GM18873 (cell line): ENCODE measurements at regions not wholly inside any gene's neighbourhood (a gene's known extent, or its start where the extent isn't known, plus 50 kb on each side); places are given as distances from the start of the nearest gene placed in this dataset.
"Not testable (repeated sequence)": the region's sequence is repeated elsewhere in the genome, so short reads cannot be mapped to it uniquely, and the experiment has no call there.

Source experiments
- ATAC-seq: cut with Tn5 transposase; IDR thresholded peaks from one replicate; pipeline ENCODE4 v1.9.1; 2021; ENCODE audit warnings: mild to moderate bottlenecking, moderate library complexity, moderate number of reproducible peaks; ENCODE audit not compliant: unreplicated experiment, low FRiP score

GRCh38 chr1:56137521-56138505, 441.6 kb downstream of the PLPP3 start:
- ATAC-seq: no peak

DNA sequence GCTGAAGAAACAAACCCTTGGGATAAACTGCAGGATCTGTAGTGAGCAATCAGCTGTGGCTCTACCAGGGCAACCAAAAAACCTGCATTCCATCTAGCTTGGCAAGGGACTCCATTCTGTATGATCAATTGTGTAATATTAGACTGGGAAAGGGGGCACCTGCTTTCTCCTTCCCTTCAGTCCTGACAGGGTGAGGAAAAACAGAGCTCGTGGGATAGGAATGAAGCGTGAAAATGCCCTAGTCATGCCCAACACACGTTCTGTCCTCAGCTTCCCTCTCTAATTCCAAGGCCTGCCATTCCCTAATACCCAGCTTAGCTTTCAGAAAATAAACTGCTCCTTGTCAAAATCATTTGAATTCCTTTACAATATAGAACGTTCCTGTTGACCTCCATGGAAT, 442.3 kb downstream of the PLPP3 start:
- no peak for ATAC-seq

DNA sequence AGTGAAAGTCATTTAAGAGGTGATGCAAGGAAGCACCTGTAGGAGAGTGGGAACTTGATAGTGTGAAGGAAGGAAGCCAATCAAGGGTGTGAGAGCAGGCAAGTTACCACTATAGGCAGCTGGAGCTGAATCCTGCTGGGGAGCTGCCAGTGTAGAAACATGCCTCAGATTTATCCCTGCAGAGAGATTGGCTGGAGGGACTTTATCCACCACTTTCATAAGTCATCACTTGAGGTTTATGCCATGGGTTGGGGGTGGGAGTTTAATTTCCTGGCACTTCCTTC, 443.6 kb downstream of the PLPP3 start:
- no peak for ATAC-seq

- no peak for ATAC-seq
These were observed 444.1 kb downstream of the PLPP3 start for GRCh38 chr1:56135069-56135863.

DNA sequence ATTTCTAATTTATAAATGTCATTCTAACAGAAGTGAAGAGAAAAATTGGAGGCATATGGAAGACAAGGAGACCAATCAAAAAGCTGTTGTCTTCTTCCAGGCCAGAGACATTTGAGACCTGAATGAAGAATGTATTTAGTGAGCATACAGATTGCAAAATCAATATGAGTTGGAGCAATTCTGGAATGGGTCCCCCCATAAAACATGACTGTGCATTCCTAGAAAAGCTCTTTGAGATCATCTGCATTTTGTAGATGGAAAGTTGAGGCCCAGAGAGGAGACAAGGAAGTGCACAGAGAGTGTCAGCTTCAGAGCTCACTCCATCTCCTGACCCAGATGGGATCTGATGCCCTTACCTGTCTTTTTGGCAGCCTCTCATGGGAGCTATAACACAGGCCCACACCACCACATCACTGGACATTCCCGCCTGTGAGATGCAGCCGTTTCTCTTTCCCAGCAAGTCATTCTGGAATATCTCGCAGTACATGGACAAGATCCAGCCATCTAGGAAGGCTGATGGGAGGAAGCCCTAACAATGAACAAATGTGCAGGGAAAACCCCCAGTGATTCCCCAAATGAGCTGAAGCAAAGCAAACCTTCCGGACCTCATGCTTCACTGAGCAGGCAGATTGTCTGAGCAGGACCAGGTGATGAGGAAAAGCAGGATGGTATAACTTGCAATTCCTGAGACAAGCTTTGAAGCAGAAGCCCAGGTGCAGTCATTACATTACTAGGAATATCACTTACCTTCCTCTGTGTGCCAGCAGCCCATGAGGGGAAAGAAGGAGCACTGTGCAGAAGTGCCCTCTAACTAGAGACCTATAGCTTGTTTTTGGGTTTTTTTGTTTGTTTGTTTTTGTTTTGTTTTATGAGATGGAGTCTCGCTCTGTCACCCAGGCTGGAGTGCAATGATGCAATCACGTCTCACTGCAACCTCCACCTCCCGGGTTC, 445.6 kb downstream of the PLPP3 start:
- ATAC-seq: peak; percentile 42

DNA sequence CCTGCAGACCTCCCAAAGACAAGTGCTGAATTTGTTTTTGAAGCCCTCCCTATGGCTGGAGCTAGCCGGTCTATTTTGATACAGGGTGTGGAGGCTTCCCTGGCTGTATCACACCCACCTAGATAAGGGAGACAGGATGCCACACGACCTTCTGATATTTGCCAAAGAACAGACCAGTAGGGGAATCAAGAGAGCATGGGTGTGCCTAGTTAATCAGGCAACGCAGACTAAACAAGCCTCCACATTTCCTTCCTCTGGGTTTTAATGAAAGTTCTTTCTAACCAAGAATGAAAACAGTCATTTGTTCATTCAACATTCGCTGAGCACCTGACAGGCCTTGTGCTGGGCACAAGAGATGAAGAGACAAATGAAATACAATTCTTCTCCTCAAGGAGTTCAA, 446.8 kb downstream of the PLPP3 start:
- ATAC-seq: no peak

DNA sequence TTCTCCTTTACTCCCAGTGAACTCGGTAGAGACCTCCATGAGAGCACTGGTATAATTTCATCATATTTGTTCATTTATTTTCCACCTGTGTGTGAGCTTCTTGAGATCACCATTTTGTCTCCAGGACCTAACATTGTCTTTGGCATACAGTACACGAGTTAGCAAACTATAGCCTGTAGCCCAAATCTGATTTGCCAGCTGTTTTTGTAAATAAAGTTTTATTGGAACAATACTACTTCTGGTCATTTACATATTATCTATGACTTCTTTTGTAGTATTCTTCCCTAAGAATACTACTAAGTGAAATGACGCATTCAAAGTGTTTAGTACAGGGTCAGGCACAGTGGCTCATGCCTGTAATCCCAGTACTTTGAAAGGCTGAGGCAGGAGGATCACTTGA, 449.5 kb downstream of the PLPP3 start:
- no peak for ATAC-seq

GRCh38 chr1:56125316-56125715, 454.0 kb downstream of the PLPP3 start:
- ATAC-seq: no peak

DNA sequence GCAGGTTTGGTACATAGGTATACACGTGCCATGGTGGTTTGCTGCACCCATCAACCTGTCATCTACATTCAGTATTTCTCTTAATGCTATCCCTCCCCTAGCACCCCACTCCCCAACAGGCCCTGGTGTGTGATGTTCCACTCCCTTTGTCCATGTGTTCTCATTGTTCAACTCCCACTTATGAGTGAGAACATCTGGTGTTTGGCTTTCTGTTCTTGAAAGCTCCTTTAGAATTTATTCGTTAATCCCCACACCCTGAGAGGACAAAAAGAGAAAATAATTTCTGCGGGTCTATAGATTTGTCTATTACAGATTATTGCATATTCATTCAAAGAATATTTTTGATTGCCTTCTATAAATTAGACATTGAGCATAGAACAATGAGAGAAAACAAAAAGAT, 455.5 kb downstream of the PLPP3 start:
- ATAC-seq: no peak

- ATAC-seq: no peak
These were observed 455.9 kb downstream of the PLPP3 start for GRCh38 chr1:56123421-56123820.

DNA sequence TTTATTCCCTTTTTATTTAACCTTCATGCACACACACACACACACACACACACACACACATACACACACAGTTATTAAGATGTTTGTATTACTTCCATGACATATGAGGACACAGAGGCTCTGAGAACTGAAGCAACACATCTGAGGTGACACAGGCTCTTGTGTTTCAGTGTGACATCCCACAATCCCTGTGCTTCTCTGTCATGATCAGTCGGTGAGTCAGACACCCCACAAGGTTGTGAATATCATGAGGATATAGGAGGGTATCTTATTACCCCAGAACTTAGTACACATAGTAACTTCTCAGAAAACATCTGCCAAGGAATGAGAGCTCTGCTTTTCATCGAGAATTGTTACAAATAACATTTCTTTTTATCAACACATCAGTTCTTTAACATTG, 459.3 kb downstream of the PLPP3 start:
- no peak for ATAC-seq

DNA sequence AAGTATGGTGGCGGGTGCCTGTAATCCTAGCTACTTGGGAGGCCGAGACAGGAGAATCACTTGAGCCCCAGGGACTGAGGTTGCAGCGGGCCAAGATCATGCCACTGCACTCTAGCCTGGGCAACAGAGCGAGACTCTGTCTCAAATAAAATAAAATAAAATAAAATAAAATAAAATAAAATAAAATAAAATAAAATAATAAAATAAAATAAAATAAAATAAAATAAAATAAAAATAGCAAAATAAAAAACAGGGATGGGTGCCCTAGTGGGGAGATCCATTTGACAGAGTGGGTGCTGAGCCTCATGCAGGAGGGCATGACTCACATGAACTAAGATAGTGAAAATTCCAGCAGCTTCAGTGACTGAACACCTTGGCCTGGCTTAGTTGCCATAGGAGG, 460.7 kb downstream of the PLPP3 start:
- not testable (repeated sequence) for ATAC-seq

DNA sequence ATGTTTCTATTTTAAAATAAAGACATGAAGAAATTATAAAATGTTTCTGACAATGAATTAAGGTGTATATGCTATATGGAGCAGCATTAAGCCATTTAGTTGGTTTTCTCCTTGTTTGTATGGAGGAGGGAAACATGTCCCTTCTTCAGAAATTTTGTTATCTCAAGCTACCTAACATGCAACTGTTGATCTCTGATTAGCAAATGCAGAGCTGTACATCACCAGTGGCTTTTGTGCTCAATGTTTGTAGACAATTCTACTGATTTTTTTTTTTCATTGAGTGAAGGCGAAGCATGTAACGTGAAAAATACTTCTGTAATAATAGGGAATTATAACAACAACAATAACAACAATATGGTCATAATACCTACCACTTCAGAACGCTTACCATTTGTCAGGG, 463.7 kb downstream of the PLPP3 start:
- no peak for ATAC-seq

DNA sequence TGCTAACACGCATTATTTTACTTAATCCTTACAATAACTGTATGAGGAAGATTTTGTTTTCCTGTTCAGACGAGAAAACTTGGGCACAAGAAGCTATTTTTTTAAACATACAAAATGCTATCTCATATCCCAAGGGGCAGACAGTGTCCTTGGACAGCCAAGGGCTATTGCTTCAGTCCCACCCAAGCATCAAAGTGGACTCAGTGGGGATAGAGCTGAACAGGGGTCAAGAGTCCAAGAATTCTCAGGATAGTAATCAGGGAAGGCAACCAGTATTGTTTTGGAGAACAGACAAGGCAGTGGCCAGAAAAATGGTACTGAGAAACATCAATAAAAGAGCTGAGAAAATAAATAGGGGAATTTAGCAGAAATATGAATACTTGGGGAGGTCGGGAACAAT, 465.7 kb downstream of the PLPP3 start:
- ATAC-seq: no peak

DNA sequence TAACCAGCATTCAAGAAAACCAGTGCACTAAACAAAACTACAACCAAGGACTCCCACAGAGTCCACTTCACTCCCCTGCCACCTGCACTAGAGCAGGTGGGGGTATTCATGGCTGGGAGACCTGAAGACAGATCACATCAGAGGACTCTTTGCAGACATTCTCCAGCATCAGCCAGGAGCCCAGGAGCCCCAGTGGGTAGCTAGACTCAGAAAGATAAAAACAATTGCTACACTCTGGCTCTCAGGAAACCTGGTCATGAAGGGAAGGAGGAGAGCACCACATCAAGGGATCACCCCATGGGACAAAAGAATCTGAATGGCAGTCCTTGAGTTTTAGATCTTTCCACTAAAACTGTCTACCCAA, 472.1 kb downstream of the PLPP3 start:
- ATAC-seq: no peak

DNA sequence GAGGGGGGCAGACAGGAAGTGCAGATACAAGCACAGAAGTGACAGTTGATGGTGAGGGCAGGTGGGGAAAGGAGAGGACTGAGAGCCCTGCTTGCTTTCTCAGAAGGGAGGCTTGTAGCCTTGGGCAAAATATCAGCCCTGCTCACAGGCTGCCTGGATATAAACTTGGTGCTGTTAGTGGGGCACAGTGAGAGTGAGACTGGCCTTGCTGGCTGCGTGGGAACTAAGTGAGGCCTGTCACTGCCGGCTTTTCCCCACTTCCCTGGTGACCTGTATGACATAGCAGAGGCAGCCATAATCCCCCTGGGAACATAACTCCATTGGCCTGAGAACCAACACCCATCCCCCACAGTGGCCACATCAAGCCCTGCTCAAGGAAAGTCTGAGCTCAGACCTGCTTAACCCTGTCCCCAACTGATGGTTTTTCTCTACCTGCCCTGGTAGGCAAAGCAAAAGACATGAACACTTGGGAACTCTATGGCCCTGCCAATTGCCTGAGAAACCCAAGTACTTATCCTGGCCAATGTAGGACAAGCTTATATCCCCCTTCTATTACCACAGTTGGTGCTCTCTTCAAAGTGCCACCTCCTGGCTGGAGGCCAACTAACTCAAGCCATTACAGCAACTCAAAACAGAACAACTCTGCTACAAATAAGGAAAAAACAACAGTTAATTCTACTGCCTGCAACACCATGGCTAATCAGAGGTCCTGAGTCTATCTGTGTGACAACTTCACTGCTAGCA, 472.7 kb downstream of the PLPP3 start:
- no peak for ATAC-seq

GRCh38 chr1:56105397-56105796, 474.0 kb downstream of the PLPP3 start:
- ATAC-seq: no peak

DNA sequence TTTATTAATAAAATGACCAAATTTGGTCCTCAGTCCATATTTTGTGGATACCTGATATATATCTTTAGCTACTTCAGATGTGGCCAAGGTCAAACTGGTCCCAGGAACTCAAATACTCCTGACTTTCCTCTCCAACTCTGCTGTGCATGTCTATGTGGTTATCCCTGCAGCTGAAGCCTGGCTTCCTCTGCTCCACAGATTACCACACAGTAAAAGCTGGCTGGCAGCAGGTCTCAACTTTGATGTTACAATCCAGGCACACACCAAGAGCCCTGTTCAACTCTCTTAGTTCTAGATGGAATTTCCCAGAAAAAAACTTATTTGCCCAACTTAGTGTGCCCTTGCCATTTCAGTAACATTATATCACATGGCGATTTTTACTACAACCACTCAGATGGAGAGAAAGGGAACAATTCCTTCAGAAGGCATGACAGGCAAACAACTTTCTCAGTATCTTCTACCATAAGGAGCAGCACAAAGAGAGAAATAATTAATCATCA, 479.5 kb downstream of the PLPP3 start:
- ATAC-seq: no peak

DNA sequence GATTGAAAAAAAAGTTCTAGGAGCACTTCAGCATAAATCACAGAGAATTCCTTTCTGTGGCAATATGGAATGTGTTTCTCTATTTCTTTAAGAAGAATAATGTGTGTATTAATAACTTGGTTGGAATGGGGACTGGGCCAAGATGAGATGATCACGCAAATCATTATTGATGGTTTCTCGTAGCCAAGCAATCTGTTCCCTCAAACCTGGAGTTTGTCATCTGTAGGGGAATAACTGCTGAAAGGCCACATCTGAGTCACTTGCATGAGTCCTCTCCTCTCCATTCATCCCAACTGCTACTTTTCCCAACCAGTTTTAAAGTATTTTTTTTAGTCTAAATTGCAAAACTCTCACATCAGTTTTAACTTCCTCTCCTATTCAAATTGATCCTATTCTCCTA, 480.4 kb downstream of the PLPP3 start:
- no peak for ATAC-seq

- no peak for ATAC-seq
These were observed 481.6 kb downstream of the PLPP3 start for GRCh38 chr1:56097713-56098112.
